Activated CD8-positive, alpha-beta T cell treated with anti-CD3 and anti-CD28 coated beads for 36 hours (primary cell): ENCODE measurements at regions not wholly inside any gene's neighbourhood (a gene's known extent, or its start where the extent isn't known, plus 50 kb on each side); places are given as distances from the start of the nearest gene placed in this dataset.
A peak's percentile ranks its signal among the peaks of the same experiment; 100 is the strongest.

ENCODE experiments used
- ATAC-seq: fragments of 200-7000 bp; cut with Tn5 transposase; one replicate; pipeline ENCODE4 v1.10.0; 2021; ENCODE audit warnings: mild to moderate bottlenecking, moderate library complexity
- CTCF ChIA-PET: fragments of 350-600 bp; sonication (Branson Sonifier 250); formaldehyde crosslinking; loops from one replicate; lab custom pipeline; 2021; ENCODE audit warnings: antibody characterized with exemption; lab: Charles Lee
- POLR2A ChIA-PET: fragments of 350-600 bp; sonication (Branson Sonifier 250); formaldehyde crosslinking; loops from one replicate; lab custom pipeline; 2021; ENCODE audit warnings: antibody characterized with exemption; lab: Charles Lee
- DNase-seq: peaks from one replicate; pipeline ENCODE4 v3.0.0-alpha.2; 2020
- H3K27ac Mint-ChIP-seq: one replicate; pipeline ENCODE4 v1.8.0; 2021; ENCODE audit warnings: mild to moderate bottlenecking, mixed read lengths
- H3K27me3 Mint-ChIP-seq: one replicate; pipeline ENCODE4 v1.8.0; 2021; ENCODE audit warnings: mixed read lengths
- H3K36me3 Mint-ChIP-seq: one replicate; pipeline ENCODE4 v1.8.0; 2021; ENCODE audit warnings: low read depth, mixed read lengths
- H3K4me1 Mint-ChIP-seq: one replicate; pipeline ENCODE4 v1.8.0; 2021; ENCODE audit warnings: low read depth, mixed read lengths
- H3K4me3 Mint-ChIP-seq: one replicate; pipeline ENCODE4 v1.8.0; 2021; ENCODE audit warnings: mild to moderate bottlenecking, moderate library complexity, mixed read lengths
- H3K9me3 Mint-ChIP-seq: one replicate; pipeline ENCODE4 v1.8.0; 2021; ENCODE audit warnings: mixed read lengths
- CTCF ChIP-seq: fragments of 200-600 bp; IDR thresholded peaks from one replicate; pipeline ENCODE4 v1.8.0; 2022; ENCODE audit warnings: antibody characterized with exemption, mild to moderate bottlenecking
- intact Hi-C: fragments of 100-400 bp; cut with micrococcal nuclease; formaldehyde crosslinking; loops from one replicate; pipeline ENCODE4 v1.10.0; 2022

GRCh38 chr6:141989706-141989959 lies 143.1 kb upstream of the GJE1 start:
- peaks cover 5% of the 10 kb centered on the region for H3K27me3 Mint-ChIP-seq

GRCh38 chr6:141988954-141989705 lies 143.6 kb upstream of the GJE1 start:
- no peaks in the 10 kb centered on the region for H3K36me3 Mint-ChIP-seq
- peaks cover 6% of the 10 kb centered on the region for H3K27me3 Mint-ChIP-seq
- POLR2A ChIA-PET: no interaction called here
- CTCF ChIA-PET: interaction anchor here (0.6 to 3.9 kb wide), 21 partner anchors 8 to 219 kb away, joined by 3 to 59 read pairs (median 4); partner anchors contain the start of gene NMBR
- ATAC-seq (peak; percentile 53), DNase-seq (peak; percentile 40)
- no peak overlapping the region for H3K27ac Mint-ChIP-seq
- intact Hi-C loops: loop anchor here (1.0 kb wide), 1 partner anchor 123 kb away; no protein-coding TSS in a partner anchor
- H3K9me3 Mint-ChIP-seq: no peaks in the 10 kb centered on the region
- TF ChIP-seq CTCF: peak; percentile 71
- H3K4me1 Mint-ChIP-seq: peaks cover 2% of the 10 kb centered on the region
- no peak overlapping the region for H3K4me3 Mint-ChIP-seq

More at GRCh38 chr6:141989706-141989959, 143.1 kb upstream of the GJE1 start:
- TF ChIP-seq CTCF: no peak
- intact Hi-C loops: loop anchor here (1.0 kb wide), 1 partner anchor 123 kb away; no protein-coding TSS in a partner anchor
- H3K4me1 Mint-ChIP-seq: peaks cover 2% of the 10 kb centered on the region
- H3K27ac Mint-ChIP-seq: no peak overlapping the region
- H3K36me3 Mint-ChIP-seq: no peaks in the 10 kb centered on the region
- DNase-seq (no peak), ATAC-seq (no peak)
- ChIA-PET POLR2A (no interaction called here), CTCF (interaction anchor here (0.6 to 3.9 kb wide), 20 partner anchors 8 to 218 kb away, joined by 3 to 59 read pairs (median 4); partner anchors contain the start of gene NMBR)
- H3K4me3 Mint-ChIP-seq: no peak overlapping the region
- no peaks in the 10 kb centered on the region for H3K9me3 Mint-ChIP-seq

- no peaks in the 10 kb centered on the region for H3K36me3 Mint-ChIP-seq
- no peak overlapping the region for H3K27ac Mint-ChIP-seq
- no peak for TF ChIP-seq CTCF
- intact Hi-C loops: no loop called here
- ChIA-PET POLR2A (no interaction called here), CTCF (interaction anchor here (2.8 kb wide), 1 partner anchor 124 kb away, joined by 16 read pairs; no protein-coding TSS in a partner anchor)
- ATAC-seq: no peak
- no peaks in the 10 kb centered on the region for H3K9me3 Mint-ChIP-seq
- peaks cover 2% of the 10 kb centered on the region for H3K4me1 Mint-ChIP-seq
- peaks cover 5% of the 10 kb centered on the region for H3K27me3 Mint-ChIP-seq
- H3K4me3 Mint-ChIP-seq: no peak overlapping the region
- DNase-seq: no peak
These were observed 144.4 kb upstream of the GJE1 start for GRCh38 chr6:141988327-141988726.

GRCh38 chr6:141986457-141986856 lies 146.3 kb upstream of the GJE1 start:
- CTCF ChIA-PET: interaction anchor here (2.8 kb wide), 1 partner anchor 125 kb away, joined by 16 read pairs; no protein-coding TSS in a partner anchor
- ATAC-seq: no peak
- no peak for TF ChIP-seq CTCF
- Mint-ChIP-seq H3K27me3 (peaks cover 5% of the 10 kb centered on the region), H3K36me3 (no peaks in the 10 kb centered on the region), H3K4me3 (no peak overlapping the region), H3K27ac (no peak overlapping the region), H3K4me1 (peaks cover 2% of the 10 kb centered on the region), H3K9me3 (no peaks in the 10 kb centered on the region)
- DNase-seq: no peak
- intact Hi-C loops: no loop called here
- POLR2A ChIA-PET: no interaction called here

- ATAC-seq: no peak
- CTCF ChIA-PET: no interaction called here
- no peak overlapping the region for H3K27ac Mint-ChIP-seq
These were observed 151.5 kb upstream of the GJE1 start for GRCh38 chr6:141981190-141981589.

More at GRCh38 chr6:141981190-141981589, 151.5 kb upstream of the GJE1 start:
- TF ChIP-seq CTCF: no peak
- Mint-ChIP-seq H3K27me3 (peaks cover 4% of the 10 kb centered on the region), H3K9me3 (no peaks in the 10 kb centered on the region), H3K4me1 (peaks cover 2% of the 10 kb centered on the region), H3K4me3 (no peak overlapping the region), H3K36me3 (no peaks in the 10 kb centered on the region)
- POLR2A ChIA-PET: no interaction called here
- intact Hi-C loops: no loop called here
- no peak for DNase-seq
